ENCODE measurements at regions not wholly inside any gene's neighbourhood (a gene's known extent, or its start where the extent isn't known, plus 50 kb on each side); places are given as distances from the start of the nearest gene placed in this dataset.
"Not testable (repeated sequence)": the region's sequence is repeated elsewhere in the genome, so short reads cannot be mapped to it uniquely, and the experiment has no call there.

DNA sequence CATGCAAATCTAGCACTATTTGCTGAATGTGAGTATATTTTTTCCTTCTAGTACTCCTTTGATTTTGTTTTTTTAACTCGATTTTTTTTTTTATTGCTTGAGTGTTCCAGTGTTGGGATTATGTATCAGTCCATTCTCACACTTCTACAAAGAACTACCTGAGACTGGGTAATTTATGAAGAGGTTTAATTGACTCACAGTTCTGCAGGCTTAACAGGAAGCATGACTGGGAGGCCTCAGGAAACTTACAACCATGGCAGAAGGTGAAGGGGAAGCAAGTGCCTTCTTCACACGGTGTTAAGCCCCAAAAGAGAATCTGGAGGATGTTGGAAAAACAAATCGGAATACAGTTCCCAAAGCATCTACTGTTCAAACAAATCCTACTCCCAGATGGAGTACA, 69.1 kb downstream of the ZNF518B start:
- H3K36me3 Mint-ChIP-seq; H3K4me3 Mint-ChIP-seq; H3K4me1 Mint-ChIP-seq; DNase-seq; ATAC-seq (replicated peaks); H3K27ac Mint-ChIP-seq: not testable (repeated sequence)
- Mint-ChIP-seq H3K9me3 (peaks cover 2 to 19% of the 10 kb centered on the region in 2 donors), H3K27me3 (peaks cover 0 to 22% of the 10 kb centered on the region in 2 donors)

DNA sequence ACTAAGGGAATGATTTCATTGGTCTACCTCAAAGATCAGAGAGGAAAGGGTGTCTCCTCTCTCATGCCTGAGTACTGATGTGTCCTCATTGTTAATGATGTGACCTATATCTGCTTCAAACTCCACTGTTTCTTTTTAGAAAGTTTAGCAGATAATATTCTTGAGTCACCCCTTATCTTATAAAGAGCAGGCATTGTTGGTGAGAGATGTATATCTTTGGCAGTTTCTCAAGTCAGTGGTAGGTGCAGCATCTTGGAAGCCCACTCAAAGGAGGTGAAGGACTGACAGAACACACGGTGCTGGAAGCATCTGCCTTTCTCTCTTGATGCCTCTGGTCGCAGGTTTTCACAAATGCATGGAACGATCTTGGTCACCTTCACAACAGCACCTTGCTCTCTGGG, 71.2 kb downstream of the ZNF518B start:
- Mint-ChIP-seq H3K36me3 (peaks cover 3 to 10% of the 10 kb centered on the region in 2 donors), H3K27me3 (peaks cover 0 to 11% of the 10 kb centered on the region in 2 donors), H3K4me3 (no peak overlapping the region), H3K4me1 (no peaks in the 10 kb centered on the region), H3K9me3 (peaks cover 0 to 8% of the 10 kb centered on the region in 2 donors), H3K27ac (no peak overlapping the region)
- DNase-seq = no peak
- no peak for ATAC-seq (replicated peaks)

DNA sequence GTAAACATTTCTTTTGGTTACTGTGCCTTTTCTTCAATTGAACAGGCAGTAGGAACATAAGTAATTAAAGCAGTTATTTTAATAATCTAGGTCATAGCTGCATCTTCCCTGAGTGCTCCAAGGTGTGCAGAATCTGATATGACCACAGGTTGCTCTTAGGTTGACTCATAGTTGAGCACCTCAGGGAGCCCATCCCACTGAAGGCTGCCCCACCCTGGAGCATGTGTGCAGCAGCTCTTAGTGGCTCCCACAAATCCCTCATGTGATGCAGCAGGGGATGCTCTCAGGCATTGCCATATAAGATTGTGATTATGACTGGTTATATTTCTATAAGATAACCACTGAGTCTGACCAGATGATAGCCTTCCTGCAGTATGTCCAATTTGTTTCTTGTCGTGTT, 72.3 kb downstream of the ZNF518B start:
- Mint-ChIP-seq H3K27ac (no peak overlapping the region), H3K9me3 (peaks cover 0 to 5% of the 10 kb centered on the region in 2 donors), H3K27me3 (peaks cover 0 to 7% of the 10 kb centered on the region in 2 donors), H3K4me3 (no peak overlapping the region), H3K36me3 (peaks cover 0 to 10% of the 10 kb centered on the region in 2 donors), H3K4me1 (no peaks in the 10 kb centered on the region)
- no peak for ATAC-seq (replicated peaks)
- DNase-seq = no peak

DNA sequence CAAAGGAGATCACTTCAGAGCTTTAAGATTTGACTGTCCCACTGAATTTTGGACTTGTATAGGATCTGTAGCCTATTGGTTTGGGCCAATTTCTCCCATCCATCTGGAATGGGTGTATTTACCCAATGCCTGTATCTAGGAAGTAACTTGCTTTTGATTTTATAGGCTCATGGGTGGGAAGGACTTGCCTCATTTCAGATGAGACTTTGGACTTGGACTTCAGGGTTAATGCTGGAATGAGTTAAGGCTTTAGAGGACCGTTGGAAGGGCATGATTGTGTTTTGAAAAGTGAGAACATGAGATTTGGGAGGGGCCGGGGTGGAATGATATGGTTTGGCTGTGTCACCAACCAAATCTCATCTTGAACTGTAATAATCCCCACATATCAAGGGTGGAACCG, 73.8 kb downstream of the ZNF518B start:
- ATAC-seq (replicated peaks) (no peak), DNase-seq (no peak)
- Mint-ChIP-seq H3K36me3 (peaks cover 0 to 10% of the 10 kb centered on the region in 2 donors), H3K4me3 (no peak overlapping the region), H3K27me3 (peaks cover 0 to 7% of the 10 kb centered on the region in 2 donors), H3K9me3 (peaks cover 0 to 4% of the 10 kb centered on the region in 2 donors), H3K27ac (no peak overlapping the region), H3K4me1 (no peaks in the 10 kb centered on the region)

DNA sequence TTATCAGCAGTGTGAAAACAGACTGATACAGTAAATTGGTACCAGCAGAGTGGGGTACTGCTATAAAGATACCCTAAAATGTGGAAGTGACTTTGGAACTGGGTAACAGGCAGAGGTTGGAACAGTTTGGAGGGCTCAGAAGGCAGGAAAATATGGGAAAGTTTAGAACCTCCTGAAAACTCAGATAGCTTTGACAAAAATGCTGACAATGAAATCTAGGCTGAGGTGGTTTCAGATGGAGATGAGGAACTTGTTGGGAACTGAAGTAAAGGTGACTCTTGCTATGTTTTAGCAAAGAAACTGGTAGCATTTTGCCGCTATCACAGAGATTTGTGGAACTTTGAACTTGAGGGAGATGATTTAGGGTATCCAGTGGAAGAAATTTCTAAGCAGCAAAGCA, 75.1 kb downstream of the ZNF518B start:
- DNase-seq; H3K4me3 Mint-ChIP-seq; ATAC-seq (replicated peaks); H3K4me1 Mint-ChIP-seq; H3K36me3 Mint-ChIP-seq; H3K27ac Mint-ChIP-seq; H3K27me3 Mint-ChIP-seq; H3K9me3 Mint-ChIP-seq: not testable (repeated sequence)

DNA sequence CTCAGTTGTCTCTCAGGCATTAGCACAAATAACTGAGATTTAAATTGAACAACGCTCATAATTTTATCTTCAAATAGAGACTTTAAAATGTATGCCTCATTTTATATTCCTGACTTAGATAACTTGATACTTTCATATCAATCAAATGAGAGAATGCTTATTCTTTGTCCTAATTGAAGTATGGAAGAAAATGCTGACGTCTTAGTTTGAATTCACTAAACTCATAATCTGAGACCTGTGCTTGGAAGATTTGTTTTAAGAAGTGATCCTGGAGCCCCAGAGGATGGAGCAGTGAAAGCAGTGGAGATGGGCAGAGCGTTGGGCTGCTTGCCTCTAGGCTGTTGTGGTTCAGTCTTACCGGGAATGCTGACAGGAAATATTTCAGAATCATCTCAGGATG, 76.1 kb downstream of the ZNF518B start:
- H3K4me1 Mint-ChIP-seq = no peaks in the 10 kb centered on the region
- no peaks in the 10 kb centered on the region for H3K9me3 Mint-ChIP-seq
- H3K4me3 Mint-ChIP-seq = no peak overlapping the region
- H3K27ac Mint-ChIP-seq = no peak overlapping the region
- no peak for DNase-seq
- H3K27me3 Mint-ChIP-seq = peaks cover 0 to 11% of the 10 kb centered on the region in 2 donors
- no peak for ATAC-seq (replicated peaks)
- H3K36me3 Mint-ChIP-seq = peaks cover 0 to 4% of the 10 kb centered on the region in 2 donors

DNA sequence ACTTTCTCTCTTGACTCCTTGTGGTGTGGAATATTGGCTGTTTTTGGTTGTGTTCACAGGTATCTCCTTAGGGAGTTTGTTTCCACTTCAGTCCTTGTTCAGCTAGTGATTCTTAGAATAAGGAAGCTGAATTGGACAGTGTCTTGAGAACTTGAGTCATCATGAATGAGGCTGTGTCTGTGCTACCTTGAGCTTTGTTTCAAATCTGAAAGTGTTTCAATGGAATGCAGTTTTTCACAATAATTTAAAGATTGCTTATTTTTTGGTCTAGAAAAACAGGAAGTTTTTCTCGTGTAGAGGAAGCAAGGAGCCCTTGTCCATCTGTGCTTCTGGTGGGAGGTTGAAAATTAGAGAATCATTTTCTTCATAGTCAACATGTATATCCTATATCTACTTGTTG, 76.5 kb downstream of the ZNF518B start:
- peaks cover 0 to 14% of the 10 kb centered on the region in 2 donors for H3K27me3 Mint-ChIP-seq
- H3K27ac Mint-ChIP-seq = no peak overlapping the region
- peaks cover 0 to 1% of the 10 kb centered on the region in 2 donors for H3K9me3 Mint-ChIP-seq
- peaks cover 0 to 4% of the 10 kb centered on the region in 2 donors for H3K36me3 Mint-ChIP-seq
- no peak for DNase-seq
- H3K4me1 Mint-ChIP-seq = no peaks in the 10 kb centered on the region
- ATAC-seq (replicated peaks) = no peak
- no peak overlapping the region for H3K4me3 Mint-ChIP-seq

DNA sequence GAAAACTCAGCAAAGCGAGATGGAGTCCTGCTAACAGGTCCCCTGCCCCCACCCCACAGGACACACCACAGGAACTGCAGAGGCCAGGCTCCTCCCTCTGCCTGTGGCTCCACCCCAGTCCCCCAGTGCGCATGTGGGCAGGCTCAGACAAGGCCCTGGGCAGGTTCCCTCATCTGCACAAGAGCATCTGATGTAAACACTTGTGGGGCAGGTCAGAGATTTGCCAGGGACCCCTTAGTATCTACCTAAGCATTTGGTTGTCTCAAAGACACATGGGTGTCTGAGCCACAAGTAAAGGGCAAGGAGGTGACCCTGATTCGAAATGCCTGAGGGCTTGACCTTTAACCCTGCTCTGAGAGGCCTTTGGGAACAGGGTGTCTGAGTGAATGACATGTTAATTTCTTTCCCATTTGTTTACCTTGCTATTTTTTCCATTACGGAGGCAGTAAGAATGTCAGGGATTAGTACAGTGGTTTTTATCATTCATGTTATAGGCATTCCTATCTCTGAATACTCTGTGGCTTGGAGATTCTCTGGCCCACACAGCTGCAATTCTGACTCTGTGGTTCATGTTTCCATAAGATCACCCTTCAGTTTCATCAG, 85.3 kb downstream of the ZNF518B start:
- no peak overlapping the region for H3K27ac Mint-ChIP-seq
- H3K27me3 Mint-ChIP-seq = peaks cover 3 to 10% of the 10 kb centered on the region in 2 donors
- DNase-seq (no peak), ATAC-seq (replicated peaks) (no peak)
- H3K4me1 Mint-ChIP-seq = no peaks in the 10 kb centered on the region
- H3K4me3 Mint-ChIP-seq = no peak overlapping the region
- H3K9me3 Mint-ChIP-seq = peaks cover 0 to 1% of the 10 kb centered on the region in 2 donors
- H3K36me3 Mint-ChIP-seq = no peaks in the 10 kb centered on the region

DNA sequence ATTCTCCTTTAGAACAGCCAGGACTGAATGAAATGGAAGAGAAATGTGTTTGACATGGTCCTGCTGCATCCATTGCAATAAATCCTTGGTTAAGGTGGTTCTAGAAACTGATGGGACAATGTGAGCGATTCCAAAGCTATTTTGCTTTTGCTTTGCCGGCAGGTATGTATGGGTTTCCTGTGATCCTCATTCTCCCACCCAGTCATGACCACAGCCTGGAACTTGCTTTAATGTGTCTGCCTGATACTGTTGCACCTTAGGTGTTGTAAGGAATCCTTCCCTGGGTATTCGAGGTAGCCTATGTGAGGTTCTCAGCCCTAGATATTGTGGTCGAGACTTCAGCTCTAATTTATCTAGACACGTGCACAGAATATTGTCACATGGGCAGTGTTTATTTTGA, 86.1 kb downstream of the ZNF518B start:
- Mint-ChIP-seq H3K27me3 (peaks cover 4 to 8% of the 10 kb centered on the region in 2 donors), H3K27ac (no peak overlapping the region), H3K36me3 (no peaks in the 10 kb centered on the region), H3K4me1 (no peaks in the 10 kb centered on the region), H3K9me3 (peaks cover 0 to 1% of the 10 kb centered on the region in 2 donors), H3K4me3 (no peak overlapping the region)
- DNase-seq = no peak
- ATAC-seq (replicated peaks) = no peak

DNA sequence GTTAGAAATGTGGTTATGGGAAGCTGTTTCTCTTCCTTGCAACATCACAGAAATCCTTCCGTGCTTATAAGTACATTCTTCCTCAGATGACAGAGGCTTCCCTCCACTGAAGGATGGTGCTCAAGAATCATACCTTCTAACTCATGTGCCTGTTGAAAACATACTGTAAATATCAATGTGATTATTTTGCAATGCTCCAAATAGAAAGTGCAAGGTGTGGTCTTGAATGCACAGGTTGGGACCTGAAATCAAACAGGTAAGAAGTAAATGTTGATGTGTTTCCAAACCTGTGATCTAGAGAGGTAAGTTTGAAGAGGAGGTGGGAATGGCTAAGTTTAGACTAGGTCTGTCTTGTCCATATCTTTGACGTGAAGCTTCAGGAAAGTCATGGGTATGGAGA, 87.7 kb downstream of the ZNF518B start:
- ATAC-seq (replicated peaks) = no peak
- H3K27me3 Mint-ChIP-seq = peaks cover 4 to 5% of the 10 kb centered on the region in 2 donors
- no peaks in the 10 kb centered on the region for H3K4me1 Mint-ChIP-seq
- H3K4me3 Mint-ChIP-seq = no peak overlapping the region
- no peak for DNase-seq
- no peaks in the 10 kb centered on the region for H3K9me3 Mint-ChIP-seq
- no peak overlapping the region for H3K27ac Mint-ChIP-seq
- H3K36me3 Mint-ChIP-seq = no peaks in the 10 kb centered on the region

DNA sequence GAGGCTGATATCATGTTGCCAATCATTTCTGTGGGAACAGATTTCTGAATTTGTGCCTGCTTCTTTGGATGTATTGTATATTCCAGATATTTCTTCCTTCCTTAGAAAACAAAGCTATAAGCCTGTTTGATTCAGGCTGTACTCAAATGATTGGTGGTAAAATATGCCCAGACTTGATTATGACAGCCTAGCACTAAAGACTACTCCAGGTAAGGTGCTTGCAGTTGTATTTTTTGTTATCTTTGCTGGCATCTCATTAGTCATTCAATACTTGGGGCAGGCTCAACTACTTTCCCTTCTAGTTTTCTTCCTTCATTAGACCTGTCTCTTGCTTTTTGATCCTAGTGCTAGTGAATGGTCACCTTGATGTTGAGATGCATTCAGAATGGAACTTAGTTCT, 90.6 kb downstream of the ZNF518B start:
- Mint-ChIP-seq H3K27ac (no peak overlapping the region), H3K36me3 (no peaks in the 10 kb centered on the region), H3K4me3 (no peak overlapping the region), H3K27me3 (peaks cover 4 to 17% of the 10 kb centered on the region in 2 donors), H3K4me1 (no peaks in the 10 kb centered on the region), H3K9me3 (peaks cover 0 to 2% of the 10 kb centered on the region in 2 donors)
- no peak for DNase-seq
- no peak for ATAC-seq (replicated peaks)

DNA sequence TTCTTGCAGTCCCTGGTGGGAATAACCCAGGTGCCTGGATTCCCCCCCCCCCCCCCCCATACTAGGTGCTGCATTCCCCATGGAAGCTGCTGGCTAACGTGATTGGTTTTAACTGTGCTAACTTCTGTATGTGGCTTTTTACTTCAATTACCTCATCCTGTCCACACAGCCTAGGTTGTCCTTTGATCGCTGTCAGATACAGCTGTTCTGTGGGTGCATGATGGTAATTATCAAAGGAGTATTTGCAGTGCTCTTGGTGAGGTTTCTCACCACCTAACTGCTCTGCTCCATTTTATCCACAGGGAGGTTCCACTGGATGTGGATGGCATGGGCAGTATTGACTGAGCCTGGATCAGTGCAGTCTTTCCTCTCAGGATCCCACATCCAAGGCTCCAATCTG, 93.0 kb downstream of the ZNF518B start:
- Mint-ChIP-seq H3K27ac (no peak overlapping the region), H3K9me3 (peaks cover 0 to 2% of the 10 kb centered on the region in 2 donors), H3K4me3 (no peak overlapping the region), H3K4me1 (no peaks in the 10 kb centered on the region), H3K36me3 (no peaks in the 10 kb centered on the region), H3K27me3 (peaks cover 4 to 24% of the 10 kb centered on the region in 2 donors)
- no peak for ATAC-seq (replicated peaks)
- DNase-seq = no peak

DNA sequence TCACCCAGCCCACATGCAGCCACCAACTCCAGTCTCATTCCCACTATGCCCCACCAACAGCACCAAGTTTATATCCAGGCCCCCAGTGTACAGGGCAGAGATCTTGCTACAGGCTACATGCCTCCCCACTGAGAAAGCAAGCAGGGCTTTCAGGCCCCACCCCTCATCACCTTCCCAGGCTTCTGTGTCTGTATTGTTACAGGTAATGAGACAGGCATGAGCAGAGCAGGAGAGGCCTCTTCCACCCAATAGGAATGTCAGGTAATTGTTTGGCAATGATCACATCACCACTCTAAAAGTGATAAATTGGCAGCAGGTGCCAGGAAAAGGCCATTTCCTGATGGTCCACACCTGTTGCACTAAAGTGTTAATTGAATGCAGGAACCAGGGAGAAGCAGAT, 102.5 kb downstream of the ZNF518B start:
- DNase-seq (no peak), ATAC-seq (replicated peaks) (no peak)
- Mint-ChIP-seq H3K9me3 (peaks cover 4 to 11% of the 10 kb centered on the region in 2 donors), H3K27me3 (peaks cover 31 to 44% of the 10 kb centered on the region in 2 donors), H3K27ac (no peak overlapping the region), H3K36me3 (no peaks in the 10 kb centered on the region), H3K4me1 (no peaks in the 10 kb centered on the region), H3K4me3 (no peak overlapping the region)

DNA sequence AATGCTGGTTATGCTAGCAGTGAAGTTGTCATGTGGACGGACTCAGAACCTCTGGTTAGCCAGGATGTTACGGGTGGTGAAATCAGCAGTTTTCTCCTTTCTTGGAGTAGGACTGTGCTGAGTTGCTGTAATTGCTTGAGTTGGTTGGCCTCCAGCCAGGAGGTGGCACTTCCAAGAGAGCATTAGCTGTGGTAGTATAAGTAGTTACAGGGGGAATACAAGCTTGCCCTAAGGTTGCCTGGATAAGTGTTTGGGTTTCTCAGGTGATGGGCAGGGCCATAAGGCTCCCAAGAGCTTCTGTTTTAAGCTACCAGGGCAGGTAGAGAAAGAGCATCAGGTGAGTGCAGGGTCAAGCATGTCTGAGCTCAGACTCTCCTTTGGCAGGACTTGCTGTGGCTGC, 103.0 kb downstream of the ZNF518B start:
- H3K9me3 Mint-ChIP-seq = peaks cover 4 to 11% of the 10 kb centered on the region in 2 donors
- no peak overlapping the region for H3K4me3 Mint-ChIP-seq
- peaks cover 31 to 43% of the 10 kb centered on the region in 2 donors for H3K27me3 Mint-ChIP-seq
- no peak for ATAC-seq (replicated peaks)
- no peaks in the 10 kb centered on the region for H3K36me3 Mint-ChIP-seq
- no peak for DNase-seq
- no peaks in the 10 kb centered on the region for H3K4me1 Mint-ChIP-seq
- H3K27ac Mint-ChIP-seq = no peak overlapping the region

DNA sequence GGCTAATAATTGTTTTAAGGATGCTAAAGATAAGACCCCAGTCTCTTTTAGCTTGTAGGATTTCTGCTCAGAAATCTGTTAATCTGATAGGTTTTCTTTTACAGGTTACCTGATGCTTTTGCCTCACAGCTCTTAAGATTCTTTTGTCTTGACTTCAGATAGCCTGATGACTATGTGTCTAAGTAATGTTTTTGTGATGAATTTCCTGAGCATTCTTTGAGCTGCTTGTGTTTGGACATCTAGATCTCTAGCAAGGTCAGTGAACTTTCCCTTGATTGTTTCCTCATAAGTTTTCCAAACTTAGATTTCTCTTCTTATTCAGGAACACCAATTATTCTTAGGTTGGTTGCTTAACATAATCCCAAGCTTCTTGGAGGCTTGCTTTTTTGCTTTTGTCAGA, 104.1 kb downstream of the ZNF518B start:
- peaks cover 4 to 11% of the 10 kb centered on the region in 2 donors for H3K9me3 Mint-ChIP-seq
- DNase-seq (no peak), ATAC-seq (replicated peaks) (no peak)
- H3K4me1 Mint-ChIP-seq = no peaks in the 10 kb centered on the region
- no peak overlapping the region for H3K4me3 Mint-ChIP-seq
- no peak overlapping the region for H3K27ac Mint-ChIP-seq
- no peaks in the 10 kb centered on the region for H3K36me3 Mint-ChIP-seq
- peaks cover 31 to 43% of the 10 kb centered on the region in 2 donors for H3K27me3 Mint-ChIP-seq

All from stimulated activated naive B cell treated with anti-CD40 and anti-IgM and Interleukin-4, amounts not matched to agents 10 μg/mL and 1 μg/mL and 100 μg/mL, for 72 hours (primary cell).